WERI-Rb-1 (cell line): ENCODE measurements at regions not wholly inside any gene's neighbourhood (a gene's known extent, or its start where the extent isn't known, plus 50 kb on each side); places are given as distances from the start of the nearest gene placed in this dataset.

ENCODE experiments used
- DNase-seq: peaks from one replicate; pipeline ENCODE4 v3.0.0-alpha.2; 2020
- H3K27ac ChIP-seq: fragments of 250-450 bp; sonication (Bioruptor Pico); 2 replicates; pipeline ENCODE4 v1.5.1; 2020; ENCODE audit warnings: mild to moderate bottlenecking, moderate library complexity
- H3K27me3 ChIP-seq: fragments of 250-450 bp; sonication (Bioruptor Pico); 2 replicates; pipeline ENCODE4 v1.5.1; 2021; ENCODE audit warnings: mild to moderate bottlenecking, low read depth, moderate library complexity; ENCODE audit not compliant: insufficient read depth, severe bottlenecking
- H3K36me3 ChIP-seq: fragments of 250-450 bp; sonication (Bioruptor Pico); 2 replicates; pipeline ENCODE4 v1.5.1; 2020; ENCODE audit warnings: mild to moderate bottlenecking, moderate library complexity
- H3K4me3 ChIP-seq: 2 replicates; pipeline ENCODE4 v1.5.1; 2011; ENCODE audit warnings: low read depth, mild to moderate bottlenecking, control low read depth, low read length
- H3K9me3 ChIP-seq: fragments of 250-450 bp; sonication (Bioruptor Pico); 2 replicates; pipeline ENCODE4 v1.5.1; 2021; ENCODE audit warnings: mild to moderate bottlenecking, moderate library complexity; ENCODE audit not compliant: severe bottlenecking
- CTCF ChIP-seq: IDR thresholded peaks from 2 replicates; pipeline ENCODE4 v1.5.1; 2011; ENCODE audit warnings: low read depth, mild to moderate bottlenecking, control low read depth, inconsistent platforms, low read length

- H3K4me3 ChIP-seq: no peak overlapping the region
- H3K27ac ChIP-seq: no peak overlapping the region
- H3K9me3 ChIP-seq: no peaks in the 10 kb centered on the region
- DNase-seq: no peak
- no peaks in the 10 kb centered on the region for H3K36me3 ChIP-seq
- no peak for TF ChIP-seq CTCF
- no peaks in the 10 kb centered on the region for H3K27me3 ChIP-seq
Observed at GRCh38 chr1:238071061-238071460, 180.3 kb upstream of the ZP4 start.

GRCh38 chr1:238063454-238063853 lies 172.7 kb upstream of the ZP4 start:
- DNase-seq: no peak

GRCh38 chr1:238061967-238062613 lies 171.4 kb upstream of the ZP4 start:
- Histone ChIP-seq H3K4me3 (no peak overlapping the region), H3K27ac (no peak overlapping the region), H3K36me3 (no peaks in the 10 kb centered on the region), H3K27me3 (no peaks in the 10 kb centered on the region), H3K9me3 (peaks cover 8% of the 10 kb centered on the region)
- TF ChIP-seq CTCF: no peak
- DNase-seq: no peak

More at GRCh38 chr1:238063454-238063853, 172.7 kb upstream of the ZP4 start:
- Histone ChIP-seq H3K36me3 (no peaks in the 10 kb centered on the region), H3K9me3 (no peaks in the 10 kb centered on the region), H3K27ac (no peak overlapping the region), H3K27me3 (no peaks in the 10 kb centered on the region), H3K4me3 (no peak overlapping the region)
- TF ChIP-seq CTCF: no peak

- TF ChIP-seq CTCF: no peak
- Histone ChIP-seq H3K27me3 (no peaks in the 10 kb centered on the region), H3K9me3 (peaks cover 8% of the 10 kb centered on the region), H3K27ac (no peak overlapping the region), H3K4me3 (no peak overlapping the region), H3K36me3 (no peaks in the 10 kb centered on the region)
- DNase-seq: no peak
Observed at GRCh38 chr1:238060061-238060460, 169.3 kb upstream of the ZP4 start.

- Histone ChIP-seq H3K27ac (no peak overlapping the region), H3K4me3 (no peak overlapping the region), H3K36me3 (no peaks in the 10 kb centered on the region), H3K27me3 (no peaks in the 10 kb centered on the region), H3K9me3 (peaks cover under 1% of the 10 kb centered on the region)
- TF ChIP-seq CTCF: no peak
- no peak for DNase-seq
Observed at GRCh38 chr1:238052496-238053266, 162.0 kb upstream of the ZP4 start.
